GM21786 (cell line): ENCODE measurements at regions not wholly inside any gene's neighbourhood (a gene's known extent, or its start where the extent isn't known, plus 50 kb on each side); places are given as distances from the start of the nearest gene placed in this dataset.

Experiments
- ATAC-seq: cut with Tn5 transposase; IDR thresholded peaks from one replicate; pipeline ENCODE4 v1.9.1; 2021; ENCODE audit not compliant: unreplicated experiment

DNA sequence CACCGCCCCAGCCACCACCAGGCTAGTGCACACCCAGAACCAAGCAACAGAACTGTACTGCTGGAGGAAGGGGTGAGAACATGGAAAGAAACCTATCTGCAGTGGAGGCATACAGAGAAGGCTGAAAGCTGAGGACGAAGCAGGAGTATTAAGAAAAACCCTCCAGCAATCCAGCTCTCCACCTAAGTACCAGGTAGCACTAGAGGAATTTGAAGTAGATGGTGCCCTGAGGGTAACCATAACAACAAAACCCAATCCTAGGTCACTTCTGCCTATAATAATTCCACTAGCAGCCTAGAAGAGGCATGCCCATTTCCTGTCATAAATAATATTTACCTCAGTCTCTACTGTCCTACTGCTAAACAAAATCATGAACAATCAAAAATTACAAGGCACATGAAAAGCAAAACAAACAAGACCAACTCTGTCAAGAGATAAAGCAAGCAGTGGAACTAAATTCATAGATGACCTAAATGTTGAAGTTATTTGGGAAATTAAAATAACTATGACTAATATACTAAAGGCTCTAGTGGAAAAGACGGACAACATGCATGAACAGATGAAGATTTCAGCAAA lies 51.1 kb downstream of the HYCC1 start:
- ATAC-seq: no peak

DNA sequence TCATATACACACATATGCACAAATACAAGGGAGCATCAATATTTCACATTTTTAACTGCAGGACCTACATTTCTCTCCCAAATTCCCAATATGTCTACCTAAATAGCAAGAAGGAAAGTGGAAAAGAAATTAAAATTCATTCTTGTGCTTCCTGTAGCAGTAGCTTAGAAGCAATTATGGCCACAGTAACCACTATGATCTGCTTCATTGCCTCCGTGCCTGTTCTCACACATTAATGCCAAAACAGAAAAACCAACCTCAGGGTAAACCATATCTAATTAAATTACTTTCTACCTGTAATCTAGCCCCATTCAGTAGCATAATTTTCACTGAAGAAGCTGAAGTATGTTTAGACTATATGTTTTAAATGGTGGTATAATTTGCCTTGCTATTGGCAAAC lies 55.2 kb downstream of the HYCC1 start:
- no peak for ATAC-seq

DNA sequence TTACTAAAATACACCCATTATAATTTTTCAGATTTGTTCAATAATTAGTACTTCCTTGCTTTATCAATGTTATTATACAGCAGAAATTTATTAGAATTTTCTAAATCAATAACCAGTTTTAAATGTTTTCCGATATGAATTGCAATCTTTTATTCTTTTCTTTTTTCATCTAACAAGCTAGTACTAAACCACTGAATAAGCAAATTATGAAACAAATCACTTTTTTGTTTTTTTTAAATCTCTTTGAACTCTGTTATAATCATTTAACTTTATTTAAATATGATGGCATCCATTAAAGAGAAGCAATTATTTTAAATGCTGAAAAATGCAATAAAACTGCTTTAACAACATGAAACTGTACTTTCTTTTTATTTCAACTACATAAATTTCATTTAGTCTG lies 59.7 kb downstream of the HYCC1 start:
- no peak for ATAC-seq

DNA sequence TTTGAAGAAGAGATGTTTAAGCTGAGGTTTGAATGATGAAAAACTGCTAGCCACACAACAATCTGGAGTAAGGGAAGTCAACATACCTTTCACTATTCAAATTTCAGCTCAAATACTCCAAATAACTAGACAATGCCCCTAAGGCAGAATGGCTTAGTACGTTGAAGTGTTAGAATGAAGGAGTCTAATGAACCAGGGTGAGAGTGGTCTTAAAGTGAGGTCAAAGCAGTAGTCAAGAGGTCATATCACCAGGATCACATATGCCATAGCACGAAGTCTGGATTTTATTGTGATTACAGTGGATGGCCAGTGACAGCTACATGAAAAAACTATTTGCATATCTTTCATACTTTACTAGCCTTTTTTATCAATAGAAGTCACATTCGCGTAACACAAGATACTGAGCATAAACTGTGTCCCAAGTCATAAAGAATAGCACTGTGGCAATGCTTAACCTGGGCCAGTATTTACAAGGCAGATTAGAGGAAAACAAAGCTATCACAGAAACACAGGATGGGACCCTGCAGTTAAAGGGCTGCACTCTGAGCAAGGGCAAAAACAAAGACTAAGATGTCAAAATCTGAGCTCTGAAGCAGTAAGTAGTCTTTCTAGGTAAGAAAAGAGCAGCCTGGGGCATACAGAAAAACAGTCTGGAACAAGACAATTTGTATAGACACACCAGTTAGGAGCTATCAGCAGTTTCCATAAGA lies 61.5 kb downstream of the HYCC1 start:
- ATAC-seq: no peak

DNA sequence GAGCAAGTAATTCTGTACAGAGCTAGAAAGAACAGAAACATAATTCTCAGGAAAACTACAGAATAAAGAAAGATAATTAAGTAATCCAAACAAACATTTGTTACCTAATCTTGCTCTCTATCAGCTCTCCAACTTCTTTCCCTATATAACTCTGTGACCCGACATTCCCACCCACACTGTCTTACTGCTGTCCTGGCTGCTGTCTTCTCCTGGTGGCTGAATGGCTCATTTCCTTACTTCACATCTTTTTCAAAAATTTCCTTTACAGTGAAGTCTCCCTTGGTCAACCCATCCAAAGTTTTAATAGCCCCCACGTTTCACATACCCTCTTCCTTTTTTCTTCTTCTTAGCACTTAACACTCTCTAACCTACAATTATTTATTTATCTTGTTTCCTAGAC lies 64.0 kb downstream of the HYCC1 start:
- no peak for ATAC-seq

DNA sequence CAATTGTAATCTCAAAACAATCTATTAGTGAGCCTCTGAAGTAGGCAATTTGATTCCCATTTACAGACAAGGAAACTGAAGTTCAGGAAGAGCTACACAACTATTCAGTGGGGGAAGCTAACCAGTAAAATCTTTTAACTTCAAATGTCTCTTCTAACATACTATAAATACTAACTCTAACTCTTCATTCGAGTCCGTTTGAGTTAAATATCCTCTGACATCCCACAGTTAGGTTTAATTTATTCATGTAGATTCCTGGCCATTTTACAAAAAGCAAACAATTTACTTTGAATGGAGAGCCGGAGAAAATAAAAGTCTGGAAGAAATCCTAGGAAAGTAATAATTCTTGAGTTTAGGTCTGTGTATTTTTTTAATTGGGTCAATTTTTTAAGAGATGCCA lies 64.7 kb downstream of the HYCC1 start:
- ATAC-seq: no peak

DNA sequence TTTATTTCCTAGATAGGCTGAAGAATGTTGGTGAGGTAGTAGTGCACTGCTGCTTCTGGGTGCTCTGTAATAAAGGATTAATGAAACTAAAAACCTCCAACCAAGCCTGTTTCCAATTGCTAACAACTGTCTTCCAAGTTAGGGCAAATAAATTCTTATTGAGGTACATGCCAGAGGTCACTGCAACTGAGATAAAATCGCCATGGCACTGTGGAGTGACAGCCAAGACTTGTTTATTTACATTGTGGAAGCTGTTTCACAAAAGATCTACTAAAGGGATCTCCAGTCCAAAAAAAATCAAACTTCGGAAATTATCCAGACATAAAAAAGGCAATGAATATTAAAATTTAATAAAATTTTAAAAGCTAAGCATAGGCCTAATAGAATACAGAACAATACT lies 65.2 kb downstream of the HYCC1 start:
- no peak for ATAC-seq

DNA sequence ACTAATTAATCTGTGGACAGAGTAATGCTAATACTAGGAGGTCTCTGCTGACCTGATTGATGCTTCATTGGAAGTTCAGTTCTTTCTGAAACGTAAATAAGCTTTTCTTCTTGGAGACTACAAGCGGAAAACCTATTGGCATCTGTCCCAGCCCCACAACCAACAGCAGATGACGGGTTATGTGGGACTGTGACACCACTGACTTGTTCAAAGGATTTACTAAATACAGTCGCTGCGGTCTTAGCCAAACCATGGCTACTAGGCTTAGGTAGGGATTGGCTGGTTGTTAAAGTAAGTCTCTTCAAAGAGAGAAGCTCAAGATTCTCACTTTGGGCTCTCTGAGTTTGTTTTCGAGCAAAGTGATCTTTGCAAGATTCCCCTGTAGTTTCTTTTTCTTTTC lies 68.3 kb downstream of the HYCC1 start:
- no peak for ATAC-seq

DNA sequence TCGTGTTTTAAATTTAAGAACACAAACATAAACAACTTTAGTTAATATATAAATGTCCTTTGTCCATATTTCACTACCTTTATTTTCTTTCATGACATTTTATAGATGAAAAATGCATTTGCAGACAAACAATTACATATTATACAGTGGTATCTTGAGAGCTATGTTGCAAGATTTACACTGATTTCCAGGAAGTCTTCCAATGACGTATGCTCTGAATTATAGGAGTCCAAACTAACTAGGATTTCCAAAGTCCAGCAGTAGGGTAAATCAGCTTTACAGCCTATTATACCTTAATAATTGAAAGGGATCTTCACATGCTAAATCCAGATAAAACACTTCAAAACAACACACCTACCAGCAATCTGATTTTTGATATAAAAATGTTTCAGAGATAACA lies 69.4 kb downstream of the HYCC1 start:
- no peak for ATAC-seq

DNA sequence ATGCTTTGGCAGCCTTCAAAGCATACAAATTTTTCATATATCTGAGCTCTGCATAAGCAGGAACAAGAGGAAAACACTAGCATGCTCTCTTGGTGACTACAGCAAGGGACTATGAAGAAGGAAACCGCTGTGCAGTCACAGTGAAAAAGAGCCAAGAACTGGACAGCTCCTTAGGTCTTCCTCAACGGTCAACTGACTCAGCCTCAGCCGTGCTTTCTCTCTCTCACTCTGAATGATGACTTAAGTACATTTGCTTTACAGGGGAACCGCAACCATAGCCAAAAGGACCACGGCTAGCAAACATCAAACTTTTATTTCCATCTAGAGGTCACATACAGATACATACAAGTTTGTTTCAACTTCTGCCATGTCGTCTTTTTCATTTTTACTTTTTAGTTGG lies 69.9 kb downstream of the HYCC1 start:
- no peak for ATAC-seq

DNA sequence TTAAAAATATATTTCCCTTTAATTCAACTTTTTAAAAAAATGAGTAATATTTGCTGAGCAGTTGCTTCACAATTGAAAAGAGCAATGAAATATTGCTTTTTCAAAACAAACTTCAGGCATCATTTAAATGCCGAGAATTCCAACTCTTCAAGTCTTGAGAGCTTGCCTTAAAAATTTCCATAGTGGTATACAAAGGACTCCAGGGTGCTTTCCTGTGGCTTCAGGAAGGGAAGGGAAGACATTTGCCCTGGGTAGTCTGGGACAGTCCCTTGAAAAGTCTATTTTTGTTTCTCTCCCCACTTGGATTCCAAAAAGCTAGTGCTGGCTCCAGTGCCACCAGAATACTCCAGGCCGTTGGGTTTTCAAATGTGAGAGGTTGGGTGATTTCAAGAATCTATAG lies 71.7 kb downstream of the HYCC1 start:
- ATAC-seq: no peak

DNA sequence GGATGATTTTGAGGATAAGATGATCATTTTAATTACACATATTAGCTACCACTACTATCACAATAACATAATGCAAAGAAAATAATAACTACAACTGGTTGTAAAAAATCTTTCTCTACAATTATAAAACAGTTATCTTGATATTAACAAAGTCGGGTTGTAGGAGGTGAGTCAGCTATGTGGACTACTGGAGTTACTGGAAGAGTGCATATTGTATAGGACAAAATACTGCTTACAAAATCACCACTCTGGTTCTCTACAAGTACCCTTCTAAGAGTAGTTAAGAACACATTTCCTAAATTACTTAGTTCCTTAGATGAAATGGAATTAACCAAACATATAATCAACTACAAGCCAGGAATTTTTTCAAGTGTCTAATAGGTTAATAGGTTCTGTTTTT lies 74.1 kb downstream of the HYCC1 start:
- no peak for ATAC-seq

DNA sequence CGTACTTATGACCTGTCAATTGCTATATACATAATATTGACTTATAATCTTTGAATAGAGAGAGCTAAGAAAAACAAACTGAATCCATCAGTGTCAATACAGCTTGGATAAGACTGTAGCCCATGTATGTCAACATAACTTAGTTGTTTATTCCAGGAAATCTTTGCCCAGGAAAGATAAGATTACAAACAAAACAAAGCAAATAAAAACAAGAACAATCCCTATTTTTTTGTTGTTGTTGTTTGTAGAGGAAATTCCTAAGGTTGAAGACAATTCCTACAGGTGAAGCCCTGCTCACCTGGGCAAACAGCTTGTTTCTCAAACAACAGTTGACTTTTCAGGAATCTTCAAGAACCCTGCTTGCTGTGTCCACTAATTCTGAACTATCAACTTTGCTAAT lies 76.0 kb downstream of the HYCC1 start:
- ATAC-seq: no peak

DNA sequence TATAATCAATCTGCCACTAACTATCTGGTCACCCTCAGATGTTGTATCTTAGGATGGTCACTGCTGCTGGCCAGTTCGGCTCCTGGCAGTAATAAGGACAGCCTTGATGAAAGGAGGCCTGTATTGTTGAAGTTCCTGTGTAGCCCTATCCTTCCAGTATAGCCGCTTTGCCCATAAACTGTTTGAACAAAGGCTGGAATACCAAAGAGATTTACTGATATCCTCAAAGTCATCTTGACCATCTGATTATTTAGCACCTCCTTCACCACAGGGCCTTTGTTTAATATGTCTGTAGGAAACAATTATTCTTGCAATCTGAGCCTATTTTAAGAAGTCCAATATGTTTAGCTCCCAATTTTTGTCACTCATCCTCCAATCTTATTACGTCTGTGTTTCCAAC lies 77.7 kb downstream of the HYCC1 start:
- ATAC-seq: no peak

DNA sequence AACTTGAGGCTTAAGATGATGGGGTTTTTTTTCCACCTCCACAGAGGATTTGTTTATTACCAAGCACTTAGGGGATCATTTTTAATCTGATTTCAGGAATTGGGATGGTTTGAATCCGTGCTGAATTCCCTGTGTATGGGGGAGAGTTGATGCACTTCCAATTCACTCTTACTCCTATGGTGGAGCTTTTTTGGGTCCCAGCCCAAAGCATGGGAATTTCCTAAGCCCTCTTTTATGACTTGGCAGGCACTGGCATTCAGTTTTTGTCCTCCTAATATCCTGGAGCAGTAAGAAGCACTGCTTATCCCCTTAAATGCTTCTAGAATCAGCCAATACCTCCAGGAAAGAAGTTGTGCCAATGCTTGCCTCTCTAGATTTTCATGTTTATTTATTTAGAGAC lies 78.7 kb downstream of the HYCC1 start:
- no peak for ATAC-seq

DNA sequence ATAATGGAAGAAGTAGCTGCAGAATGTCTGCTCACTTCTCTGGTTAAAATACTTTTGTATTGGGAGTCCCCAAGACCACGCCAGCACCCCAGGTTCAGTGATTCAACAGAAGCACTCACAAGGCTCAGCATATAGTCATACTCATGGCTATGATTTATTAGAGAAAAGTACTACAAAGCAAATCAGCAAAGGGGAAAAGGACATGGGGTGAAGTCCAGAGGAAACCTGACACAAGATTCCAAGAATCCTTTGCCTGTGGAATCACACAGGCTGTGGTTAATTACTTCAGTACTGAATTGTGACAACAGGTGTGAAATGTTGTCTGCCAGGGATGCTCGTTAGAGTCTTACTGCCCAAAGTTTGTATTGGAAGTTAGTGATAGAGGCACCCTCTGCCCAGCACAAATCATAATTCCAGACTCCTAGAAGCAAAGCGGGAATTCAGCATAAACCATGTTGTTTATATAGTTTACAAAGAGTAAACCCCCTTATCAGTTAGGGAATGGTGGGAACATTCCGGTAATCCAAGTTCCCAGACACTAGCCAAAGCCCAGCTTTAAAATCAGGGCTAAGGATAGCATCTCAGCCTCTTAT lies 79.4 kb downstream of the HYCC1 start:
- no peak for ATAC-seq

DNA sequence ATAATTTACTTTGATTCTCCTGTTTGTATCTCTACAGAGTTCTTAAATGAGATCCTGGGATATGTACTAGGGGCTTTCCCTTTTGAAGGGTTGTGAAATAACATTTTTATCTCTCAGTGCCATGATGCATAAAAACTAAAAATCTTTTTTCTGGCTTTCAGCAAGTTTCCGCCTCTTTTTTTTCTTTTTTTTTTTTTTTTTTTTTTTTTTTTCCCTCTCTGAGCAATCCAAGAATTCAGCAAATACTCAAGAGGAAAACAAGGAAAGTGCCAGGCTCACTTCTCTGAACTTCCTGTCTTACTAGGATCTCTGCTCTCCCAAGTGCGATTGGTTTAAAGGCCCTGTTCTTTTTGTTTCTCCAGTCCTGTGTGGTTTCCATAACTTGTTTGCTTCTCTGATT lies 79.9 kb downstream of the HYCC1 start:
- no peak for ATAC-seq

DNA sequence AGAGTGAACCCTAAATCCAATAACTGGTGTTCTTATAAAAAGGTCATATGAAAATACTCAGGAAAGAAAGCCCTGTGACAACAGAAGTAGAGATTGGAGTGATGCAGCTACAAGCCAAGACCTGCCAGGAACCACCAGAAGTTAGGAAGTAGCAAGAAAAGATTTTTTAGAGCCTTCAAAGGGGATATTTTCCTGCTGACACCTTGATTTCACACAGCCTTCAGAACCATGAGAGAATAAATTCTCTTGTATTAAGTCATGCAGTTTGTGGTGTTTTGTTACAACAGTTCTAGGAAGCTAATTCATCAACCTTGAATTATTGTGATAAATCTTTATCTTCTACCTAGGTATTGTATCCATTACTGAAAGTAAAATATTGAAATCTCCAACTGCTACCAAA lies 81.0 kb downstream of the HYCC1 start:
- no peak for ATAC-seq

DNA sequence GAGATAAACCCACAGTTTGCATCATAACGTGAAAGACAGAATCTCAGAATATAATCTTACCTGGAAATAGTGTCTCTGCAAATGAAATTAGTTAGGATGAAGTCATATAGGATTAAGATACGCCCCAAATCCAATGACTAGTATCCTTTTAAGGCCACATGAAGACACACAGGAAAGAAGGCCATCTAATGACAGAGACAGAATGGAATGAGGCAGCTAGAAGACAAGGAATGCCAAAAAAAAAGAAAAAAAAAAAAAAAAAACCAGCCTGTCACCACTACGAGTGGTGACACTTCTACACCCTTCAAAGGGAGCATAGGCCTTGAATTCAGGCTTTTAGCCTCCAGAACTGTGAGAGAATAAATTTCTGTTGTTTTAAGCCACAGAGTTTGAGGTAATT lies 82.9 kb downstream of the HYCC1 start:
- ATAC-seq: no peak

DNA sequence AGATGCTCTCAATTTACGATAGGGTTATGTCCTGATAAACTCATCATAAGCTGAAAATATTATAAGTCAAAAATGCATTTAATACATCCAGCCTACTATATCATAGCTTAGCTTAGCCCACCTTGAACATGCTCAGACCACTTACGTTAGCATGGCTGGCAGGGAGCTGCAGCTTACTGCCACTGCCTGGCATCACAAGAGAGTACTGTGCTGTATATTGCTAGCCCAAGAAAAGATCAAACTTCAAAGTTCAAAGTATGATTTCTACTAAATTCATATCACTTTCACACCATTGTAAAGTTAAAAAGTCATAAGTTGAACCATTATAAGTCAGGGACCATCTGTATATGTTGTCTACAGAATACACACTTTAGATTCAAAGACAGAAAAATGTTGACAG lies 91.6 kb downstream of the HYCC1 start:
- ATAC-seq: no peak

DNA sequence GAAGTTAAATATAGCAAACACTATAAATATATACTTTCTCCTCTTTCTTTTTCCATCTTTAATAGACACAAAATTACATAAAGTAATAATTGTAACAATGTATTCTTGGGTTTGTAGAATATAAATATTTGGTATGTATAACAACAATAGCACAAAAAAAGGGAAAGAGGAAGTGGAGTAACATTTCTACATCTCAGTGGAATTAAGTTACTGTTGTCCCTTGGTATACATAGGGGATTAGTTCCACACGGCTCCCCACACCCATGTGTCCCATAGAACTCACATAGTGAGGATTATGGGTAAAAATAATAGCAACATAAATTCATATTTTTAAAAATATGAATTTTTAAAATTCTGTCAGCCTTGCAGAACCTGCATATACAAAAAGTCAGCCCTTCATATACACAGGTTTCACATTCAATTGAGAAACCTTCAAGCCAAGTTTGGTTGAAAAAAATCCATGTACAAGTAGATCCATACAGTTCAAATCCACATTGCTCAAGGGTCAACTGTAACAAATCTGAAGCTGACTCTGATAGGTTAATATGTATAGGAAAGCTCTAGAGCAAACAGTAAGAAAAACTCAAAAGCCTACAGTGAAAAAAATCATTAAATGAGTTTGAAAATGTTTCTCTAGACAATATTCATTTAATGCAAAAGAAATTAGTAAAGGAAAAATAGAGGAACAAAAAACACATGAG lies 92.4 kb downstream of the HYCC1 start:
- no peak for ATAC-seq

DNA sequence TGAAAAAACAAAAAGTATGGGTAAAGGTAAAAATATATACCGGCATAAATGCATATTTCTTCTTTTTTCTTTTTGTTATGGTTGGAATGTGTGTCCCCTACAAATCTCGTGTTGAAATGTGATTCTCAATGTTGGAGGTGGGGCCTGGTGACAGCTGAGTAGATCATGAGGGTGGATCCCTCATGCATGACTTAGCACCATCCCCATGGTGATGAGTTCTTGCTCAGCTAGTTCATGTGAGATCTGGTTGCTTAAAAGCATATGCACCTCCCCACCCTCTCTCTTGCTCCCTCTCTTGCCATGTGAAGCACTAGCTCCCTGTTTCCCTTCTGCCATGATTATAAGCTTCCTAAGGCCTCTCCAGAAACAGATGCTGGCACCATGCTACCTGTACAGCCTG lies 93.3 kb downstream of the HYCC1 start:
- ATAC-seq: no peak
